Stimulated activated memory B cell treated with anti-CD40 and anti-IgM and Interleukin-4, amounts not matched to agents 10 μg/mL and 1 μg/mL and 100 μg/mL, for 72 hours (primary cell): ENCODE measurements at regions not wholly inside any gene's neighbourhood (a gene's known extent, or its start where the extent isn't known, plus 50 kb on each side); places are given as distances from the start of the nearest gene placed in this dataset.
"Not testable (repeated sequence)": the region's sequence is repeated elsewhere in the genome, so short reads cannot be mapped to it uniquely, and the experiment has no call there.

Experiments
- ATAC-seq: fragments of 150-1000 bp; cut with Tn5 transposase; 2 replicates; pipeline ENCODE4 v1.10.0; 2021
- H3K27ac Mint-ChIP-seq: one replicate; pipeline ENCODE4 v1.8.0; 2022; ENCODE audit warnings: mild to moderate bottlenecking, mixed read lengths
- H3K27me3 Mint-ChIP-seq: one replicate; pipeline ENCODE4 v1.8.0; 2022; ENCODE audit warnings: mixed read lengths
- H3K36me3 Mint-ChIP-seq: one replicate; pipeline ENCODE4 v1.8.0; 2022; ENCODE audit warnings: mixed read lengths
- H3K4me1 Mint-ChIP-seq: one replicate; pipeline ENCODE4 v1.8.0; 2022; ENCODE audit warnings: mixed read lengths
- H3K4me3 Mint-ChIP-seq: one replicate; pipeline ENCODE4 v1.8.0; 2022; ENCODE audit warnings: mild to moderate bottlenecking, moderate library complexity, mixed read lengths
- H3K9me3 Mint-ChIP-seq: one replicate; pipeline ENCODE4 v1.8.0; 2022; ENCODE audit warnings: mixed read lengths

DNA sequence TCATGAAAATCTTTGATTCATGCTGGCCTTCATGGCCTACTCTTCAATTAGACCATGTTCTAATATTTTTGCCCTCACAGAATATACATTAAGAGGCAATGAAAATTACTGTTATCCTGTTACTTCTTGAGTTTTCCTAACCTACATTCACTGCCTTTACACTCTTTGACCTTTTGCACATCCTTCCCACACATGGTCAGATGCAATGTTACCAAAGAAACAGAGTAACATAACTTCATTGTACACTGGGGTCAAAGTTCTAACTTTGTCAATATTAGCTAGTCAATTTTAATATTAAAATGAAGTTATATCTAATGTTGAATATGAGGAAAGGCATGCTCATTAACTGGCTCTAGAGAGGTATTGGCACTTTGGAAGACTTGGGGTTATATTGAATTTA, 284.8 kb downstream of the TEX13C start:
- no peak overlapping the region for H3K27ac Mint-ChIP-seq
- no peaks in the 10 kb centered on the region for H3K36me3 Mint-ChIP-seq
- no peak for ATAC-seq
- no peaks in the 10 kb centered on the region for H3K4me1 Mint-ChIP-seq
- H3K4me3 Mint-ChIP-seq, result no peak overlapping the region
- H3K9me3 Mint-ChIP-seq, result no peaks in the 10 kb centered on the region
- no peaks in the 10 kb centered on the region for H3K27me3 Mint-ChIP-seq

GRCh38 chrX:125605145-125605544, 285.5 kb downstream of the TEX13C start:
- Mint-ChIP-seq H3K4me3 (no peak overlapping the region), H3K4me1 (no peaks in the 10 kb centered on the region), H3K9me3 (no peaks in the 10 kb centered on the region), H3K27me3 (no peaks in the 10 kb centered on the region), H3K36me3 (no peaks in the 10 kb centered on the region), H3K27ac (no peak overlapping the region)
- no peak for ATAC-seq

- ATAC-seq, H3K27ac Mint-ChIP-seq, H3K4me1 Mint-ChIP-seq, H3K9me3 Mint-ChIP-seq, H3K36me3 Mint-ChIP-seq, H3K4me3 Mint-ChIP-seq, H3K27me3 Mint-ChIP-seq: not testable (repeated sequence)
Measured at GRCh38 chrX:125614591-125615343, 295.1 kb downstream of the TEX13C start.

GRCh38 chrX:125620715-125621587, 301.3 kb downstream of the TEX13C start:
- H3K4me1 Mint-ChIP-seq, result no peaks in the 10 kb centered on the region
- ATAC-seq, result no peak
- H3K4me3 Mint-ChIP-seq, result no peak overlapping the region
- no peaks in the 10 kb centered on the region for H3K9me3 Mint-ChIP-seq
- peaks cover 8% of the 10 kb centered on the region for H3K27me3 Mint-ChIP-seq
- no peaks in the 10 kb centered on the region for H3K36me3 Mint-ChIP-seq
- H3K27ac Mint-ChIP-seq, result no peak overlapping the region

DNA sequence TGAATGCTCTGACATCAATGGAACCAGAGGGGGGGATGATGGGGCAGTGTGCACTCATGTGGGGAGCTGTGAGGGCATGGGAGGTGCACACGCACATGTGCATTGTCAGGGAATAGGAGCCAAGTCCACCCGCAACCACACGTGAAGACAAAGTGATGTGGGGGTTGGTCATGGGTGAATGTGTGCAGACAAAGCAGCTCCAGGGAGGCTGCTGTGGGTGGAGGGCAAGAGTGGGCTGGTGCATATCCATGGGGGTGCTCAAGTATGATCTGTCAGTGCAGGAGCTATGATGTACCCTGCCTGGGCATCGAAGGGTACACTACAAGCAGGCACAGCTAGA, 301.9 kb downstream of the TEX13C start:
- no peaks in the 10 kb centered on the region for H3K36me3 Mint-ChIP-seq
- no peaks in the 10 kb centered on the region for H3K4me1 Mint-ChIP-seq
- no peak for ATAC-seq
- H3K9me3 Mint-ChIP-seq, result no peaks in the 10 kb centered on the region
- H3K4me3 Mint-ChIP-seq, result no peak overlapping the region
- no peak overlapping the region for H3K27ac Mint-ChIP-seq
- peaks cover 8% of the 10 kb centered on the region for H3K27me3 Mint-ChIP-seq

DNA sequence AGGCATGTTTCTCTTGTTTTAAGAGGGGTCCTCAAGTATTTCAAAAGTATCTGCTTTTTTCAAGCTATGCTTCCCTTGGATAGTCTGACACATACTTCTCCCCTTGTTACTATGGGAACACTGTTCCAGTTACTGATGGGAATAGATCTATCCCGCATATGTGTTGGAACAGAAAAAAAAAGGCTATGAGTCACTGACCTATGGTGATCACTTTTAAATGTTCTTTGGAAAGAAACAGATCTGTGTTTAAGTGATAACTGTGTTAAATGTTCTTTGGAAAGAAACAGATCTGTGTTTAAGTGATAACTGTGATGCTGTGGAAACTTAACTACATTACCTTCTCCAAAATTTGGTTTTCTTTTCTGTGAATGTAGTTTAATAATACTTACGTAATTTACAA, 303.2 kb downstream of the TEX13C start:
- no peaks in the 10 kb centered on the region for H3K4me1 Mint-ChIP-seq
- H3K36me3 Mint-ChIP-seq, result no peaks in the 10 kb centered on the region
- ATAC-seq, result no peak
- no peak overlapping the region for H3K27ac Mint-ChIP-seq
- no peaks in the 10 kb centered on the region for H3K9me3 Mint-ChIP-seq
- H3K4me3 Mint-ChIP-seq, result no peak overlapping the region
- peaks cover 8% of the 10 kb centered on the region for H3K27me3 Mint-ChIP-seq

GRCh38 chrX:125627676-125628075, 308.0 kb downstream of the TEX13C start:
- no peak for ATAC-seq
- Mint-ChIP-seq H3K27ac (no peak overlapping the region), H3K27me3 (no peaks in the 10 kb centered on the region)

GRCh38 chrX:125628435-125628834, 308.8 kb downstream of the TEX13C start:
- no peak overlapping the region for H3K27ac Mint-ChIP-seq
- peaks cover 6% of the 10 kb centered on the region for H3K4me1 Mint-ChIP-seq
- H3K4me3 Mint-ChIP-seq, result no peak overlapping the region
- ATAC-seq, result no peak
- no peaks in the 10 kb centered on the region for H3K36me3 Mint-ChIP-seq
- no peaks in the 10 kb centered on the region for H3K27me3 Mint-ChIP-seq
- no peaks in the 10 kb centered on the region for H3K9me3 Mint-ChIP-seq

More at GRCh38 chrX:125627676-125628075, 308.0 kb downstream of the TEX13C start:
- Mint-ChIP-seq H3K9me3 (no peaks in the 10 kb centered on the region), H3K4me3 (no peak overlapping the region), H3K36me3 (no peaks in the 10 kb centered on the region), H3K4me1 (peaks cover 6% of the 10 kb centered on the region)

GRCh38 chrX:125641405-125641804, 321.7 kb downstream of the TEX13C start:
- Mint-ChIP-seq H3K4me1 (no peaks in the 10 kb centered on the region), H3K9me3 (peaks cover 2% of the 10 kb centered on the region), H3K4me3 (no peak overlapping the region), H3K27ac (no peak overlapping the region), H3K36me3 (no peaks in the 10 kb centered on the region), H3K27me3 (no peaks in the 10 kb centered on the region)
- no peak for ATAC-seq

GRCh38 chrX:125646195-125646594, 326.5 kb downstream of the TEX13C start:
- Mint-ChIP-seq H3K36me3 (no peaks in the 10 kb centered on the region), H3K4me1 (no peaks in the 10 kb centered on the region), H3K9me3 (peaks cover 2% of the 10 kb centered on the region), H3K27ac (no peak overlapping the region), H3K4me3 (no peak overlapping the region), H3K27me3 (no peaks in the 10 kb centered on the region)
- no peak for ATAC-seq

- no peak overlapping the region for H3K27ac Mint-ChIP-seq
Measured at GRCh38 chrX:125651426-125651825, 331.8 kb downstream of the TEX13C start.

DNA sequence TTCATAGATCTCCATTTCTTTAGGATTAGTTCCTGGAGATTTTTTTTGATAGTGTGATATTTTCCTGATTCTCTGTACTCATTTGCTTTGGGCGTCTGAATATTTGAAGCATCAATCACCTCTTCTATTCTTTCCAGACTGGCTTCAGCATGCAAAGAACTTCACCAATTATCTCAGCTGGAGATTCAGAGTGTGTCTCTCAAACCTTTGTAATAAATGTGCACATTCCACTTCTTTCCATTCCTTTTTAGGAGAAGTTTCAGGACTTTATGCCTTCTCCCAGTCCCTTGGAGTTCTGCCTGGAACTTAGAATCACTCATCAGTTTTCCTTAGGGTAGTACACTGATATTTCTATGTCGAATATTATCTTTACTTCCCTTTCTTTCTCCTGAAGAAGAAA, 334.8 kb downstream of the TEX13C start:
- no peaks in the 10 kb centered on the region for H3K36me3 Mint-ChIP-seq
- no peak overlapping the region for H3K4me3 Mint-ChIP-seq
- no peak overlapping the region for H3K27ac Mint-ChIP-seq
- H3K4me1 Mint-ChIP-seq, result no peaks in the 10 kb centered on the region
- H3K27me3 Mint-ChIP-seq, result no peaks in the 10 kb centered on the region
- ATAC-seq, result no peak
- H3K9me3 Mint-ChIP-seq, result no peaks in the 10 kb centered on the region

More at GRCh38 chrX:125651426-125651825, 331.8 kb downstream of the TEX13C start:
- no peaks in the 10 kb centered on the region for H3K27me3 Mint-ChIP-seq
- H3K9me3 Mint-ChIP-seq, result no peaks in the 10 kb centered on the region
- H3K36me3 Mint-ChIP-seq, result no peaks in the 10 kb centered on the region
- H3K4me3 Mint-ChIP-seq, result no peak overlapping the region
- H3K4me1 Mint-ChIP-seq, result no peaks in the 10 kb centered on the region
- ATAC-seq, result no peak

- Mint-ChIP-seq H3K27me3 (no peaks in the 10 kb centered on the region), H3K9me3 (peaks cover 6% of the 10 kb centered on the region), H3K36me3 (peaks cover 6% of the 10 kb centered on the region), H3K27ac (no peak overlapping the region), H3K4me3 (no peak overlapping the region), H3K4me1 (no peaks in the 10 kb centered on the region)
- no peak for ATAC-seq
Measured at GRCh38 chrX:125673758-125674157, 354.1 kb downstream of the TEX13C start.

DNA sequence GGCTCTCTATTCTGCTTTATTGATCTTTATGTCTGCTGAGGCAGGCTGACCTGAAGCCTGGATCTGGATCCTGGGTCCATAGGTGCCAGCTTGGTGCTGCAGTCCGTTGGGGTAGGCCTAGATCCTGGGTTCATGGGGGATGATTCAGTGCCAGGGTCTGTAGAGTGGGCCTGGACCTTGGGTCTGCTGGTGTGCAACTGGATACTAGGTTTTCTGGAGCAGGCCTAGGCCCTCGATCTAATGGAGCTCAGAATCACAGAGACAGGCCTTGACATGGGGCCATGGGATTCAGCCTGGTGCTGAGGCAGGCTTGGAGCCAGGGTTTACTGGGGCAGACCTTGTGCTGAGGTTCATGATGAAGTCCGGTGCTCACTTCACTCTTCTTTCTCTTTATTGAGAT, 358.6 kb downstream of the TEX13C start:
- H3K27me3 Mint-ChIP-seq, result no peaks in the 10 kb centered on the region
- peaks cover 6% of the 10 kb centered on the region for H3K9me3 Mint-ChIP-seq
- H3K4me1 Mint-ChIP-seq, result peaks cover 16% of the 10 kb centered on the region
- ATAC-seq, result no peak
- H3K4me3 Mint-ChIP-seq, result no peak overlapping the region
- peaks cover 6% of the 10 kb centered on the region for H3K36me3 Mint-ChIP-seq
- no peak overlapping the region for H3K27ac Mint-ChIP-seq

DNA sequence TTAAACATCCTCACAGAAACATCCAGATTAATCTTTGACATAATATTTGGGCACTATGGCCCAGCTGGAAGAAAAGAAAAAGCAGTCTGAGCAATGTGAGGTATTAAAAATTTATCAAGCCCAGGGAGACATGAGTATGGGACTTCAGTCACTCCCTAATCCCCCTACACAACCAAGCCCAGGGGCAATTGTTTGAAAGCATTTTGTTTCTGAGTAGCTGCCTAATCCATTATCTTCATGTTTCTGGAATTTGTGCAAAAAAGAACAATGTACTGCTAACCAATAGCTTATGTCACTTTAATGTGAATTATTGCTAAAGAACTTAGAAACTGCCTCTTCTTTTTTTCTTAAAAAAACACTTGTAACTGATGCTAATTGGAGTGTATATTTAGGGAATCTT, 360.7 kb downstream of the TEX13C start:
- H3K27me3 Mint-ChIP-seq, result no peaks in the 10 kb centered on the region
- H3K4me3 Mint-ChIP-seq, result no peak overlapping the region
- H3K36me3 Mint-ChIP-seq, result peaks cover 6% of the 10 kb centered on the region
- peak overlapping the region; percentile 70 for H3K27ac Mint-ChIP-seq
- H3K4me1 Mint-ChIP-seq, result peaks cover 16% of the 10 kb centered on the region
- no peak for ATAC-seq
- peaks cover 6% of the 10 kb centered on the region for H3K9me3 Mint-ChIP-seq

DNA sequence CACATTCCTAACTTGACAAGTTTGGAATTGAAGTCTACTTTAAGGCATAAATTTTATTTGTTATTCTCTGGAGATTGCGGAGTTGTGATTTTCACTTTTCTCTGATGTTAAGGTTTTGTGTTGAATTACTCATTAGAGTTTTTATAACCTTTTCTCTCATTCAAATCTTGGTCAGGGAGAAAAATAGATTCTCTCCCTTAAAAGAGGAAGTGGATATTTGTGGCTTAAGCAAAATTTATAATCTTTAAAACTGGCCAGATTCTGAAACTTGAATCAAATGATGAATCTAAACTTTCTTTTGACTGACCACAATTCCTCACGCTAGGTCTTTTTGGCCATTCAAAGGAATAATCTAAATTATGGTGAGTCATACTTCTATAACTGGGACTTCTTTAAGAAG, 361.4 kb downstream of the TEX13C start:
- peak; percentile 55 for ATAC-seq
- no peak overlapping the region for H3K4me3 Mint-ChIP-seq
- H3K27me3 Mint-ChIP-seq, result no peaks in the 10 kb centered on the region
- peaks cover 6% of the 10 kb centered on the region for H3K9me3 Mint-ChIP-seq
- H3K4me1 Mint-ChIP-seq, result peaks cover 16% of the 10 kb centered on the region
- H3K36me3 Mint-ChIP-seq, result peaks cover 6% of the 10 kb centered on the region
- H3K27ac Mint-ChIP-seq, result peak overlapping the region; percentile 70
